IMR-90 (cell line): ENCODE measurements at regions not wholly inside any gene's neighbourhood (a gene's known extent, or its start where the extent isn't known, plus 50 kb on each side); places are given as distances from the start of the nearest gene placed in this dataset.

Experiments used
- ATAC-seq: fragments of 200-7000 bp; cut with Tn5 transposase; 2 replicates; pipeline ENCODE4 v1.9.1; 2020; ENCODE audit warnings: low read depth, mild to moderate bottlenecking, moderate library complexity
- BruUV-seq: library from RNA; stranded (reverse); fragments of 400-500 nt; replicated peaks from 2 replicates; lab custom pipeline; 2021; lab: Mats Ljungman, UMichigan
- CTCF ChIA-PET: fragments of 300-600 bp; formaldehyde crosslinking; extraction: SDS; loops from one replicate; lab custom pipeline; 2021; ENCODE audit warnings: antibody characterized with exemption; lab: Yijun Ruan, JAX
- POLR2A ChIA-PET: fragments of 300-600 bp; sonication (Branson Sonifier 250); formaldehyde crosslinking; loops from one replicate; lab custom pipeline; 2022; ENCODE audit warnings: antibody characterized with exemption; ENCODE audit not compliant: unreplicated experiment; lab: Charles Lee
- DNase-seq: peaks from one replicate; pipeline ENCODE4 v3.0.0; 2013
- H2AFZ ChIP-seq: replicated peaks from 2 replicates; pipeline ENCODE3; 2013; ENCODE audit warnings: low read length, mild to moderate bottlenecking; ENCODE audit not compliant: poor library complexity
- H2AK5ac ChIP-seq: 2 replicates; pipeline ENCODE4 v1.6.1; 2013; ENCODE audit warnings: low read depth, low read length, inconsistent platforms
- H2AK9ac ChIP-seq: replicated peaks from 2 replicates; pipeline ENCODE3; 2013; ENCODE audit warnings: mild to moderate bottlenecking, low read depth, low read length, moderate library complexity; ENCODE audit not compliant: poor library complexity
- H2BK120ac ChIP-seq: 2 replicates; pipeline ENCODE4 v1.6.1; 2013; ENCODE audit warnings: low read depth, low read length, inconsistent platforms
- H2BK15ac ChIP-seq: 3 replicates; pipeline ENCODE4 v1.6.1; 2013; ENCODE audit warnings: low read depth, low read length, inconsistent platforms
- H2BK20ac ChIP-seq: 2 replicates; pipeline ENCODE4 v1.6.1; 2013; ENCODE audit warnings: low read depth, mild to moderate bottlenecking, inconsistent platforms, low read length, moderate library complexity
- H2BK5ac ChIP-seq: 2 replicates; pipeline ENCODE4 v1.6.1; 2013; ENCODE audit warnings: mild to moderate bottlenecking, low read depth, low read length, inconsistent platforms; ENCODE audit not compliant: poor library complexity, severe bottlenecking
- H3K14ac ChIP-seq: replicated peaks from 2 replicates; pipeline ENCODE4 v1.6.1; 2013; ENCODE audit warnings: low read depth, low read length, inconsistent platforms
- H3K18ac ChIP-seq: 2 replicates; pipeline ENCODE4 v1.6.1; 2013; ENCODE audit warnings: low read depth, low read length, control low read depth
- H3K23ac ChIP-seq: 2 replicates; pipeline ENCODE4 v1.6.1; 2013; ENCODE audit warnings: low read depth, low read length, inconsistent platforms
- H3K27ac ChIP-seq: 2 replicates; pipeline ENCODE4 v1.5.1; 2013; ENCODE audit warnings: mild to moderate bottlenecking, control low read depth, low read length; ENCODE audit not compliant: insufficient read depth
- H3K27me3 ChIP-seq: 2 replicates; pipeline ENCODE4 v1.6.1; 2013; ENCODE audit warnings: low read length; ENCODE audit not compliant: control insufficient read depth, insufficient read depth
- H3K36me3 ChIP-seq: 2 replicates; pipeline ENCODE4 v1.6.1; 2013; ENCODE audit warnings: low read length, mixed read lengths; ENCODE audit not compliant: control insufficient read depth, insufficient read depth
- H3K4ac ChIP-seq: 2 replicates; pipeline ENCODE4 v1.6.1; 2013; ENCODE audit warnings: low read depth, low read length, inconsistent platforms
- H3K4me1 ChIP-seq: 2 replicates; pipeline ENCODE4 v1.6.1; 2013; ENCODE audit warnings: low read length, mixed read lengths; ENCODE audit not compliant: control insufficient read depth, insufficient read depth
- H3K4me2 ChIP-seq: 2 replicates; pipeline ENCODE4 v1.6.1; 2013; ENCODE audit warnings: low read depth, mild to moderate bottlenecking, control low read depth, low read length, moderate library complexity
- H3K4me3 ChIP-seq: 2 replicates; pipeline ENCODE4 v1.5.1; 2013; ENCODE audit warnings: low read depth, mild to moderate bottlenecking, control low read depth, low read length, moderate library complexity; ENCODE audit not compliant: insufficient read depth
- H3K56ac ChIP-seq: 2 replicates; pipeline ENCODE4 v1.6.1; 2013; ENCODE audit warnings: low read length, inconsistent platforms; ENCODE audit not compliant: insufficient read depth; ENCODE audit errors: extremely low read depth
- H3K79me1 ChIP-seq, 2 experiments: 2 replicates each; pipeline ENCODE4 v1.6.1; 2013; ENCODE audit warnings: low read length in 2 of 2, inconsistent platforms in 1 of 2, low read depth in 1 of 2
- H3K9ac ChIP-seq: 2 replicates; pipeline ENCODE4 v1.6.1; 2013; ENCODE audit warnings: low read depth, low read length, control low read depth
- H3K9me1 ChIP-seq: 2 replicates; pipeline ENCODE4 v1.6.1; 2013; ENCODE audit warnings: low read length, inconsistent platforms; ENCODE audit not compliant: insufficient read depth
- H3K9me3 ChIP-seq: 2 replicates; pipeline ENCODE4 v1.6.1; 2013; ENCODE audit warnings: low read length; ENCODE audit not compliant: control insufficient read depth, insufficient read depth
- H4K20me1 ChIP-seq: 2 replicates; pipeline ENCODE4 v1.6.1; 2013; ENCODE audit warnings: low read length, inconsistent platforms; ENCODE audit not compliant: insufficient read depth
- H4K5ac ChIP-seq: 2 replicates; pipeline ENCODE4 v1.6.1; 2013; ENCODE audit warnings: mild to moderate bottlenecking, low read depth, low read length, control low read depth
- H4K8ac ChIP-seq, 2 experiments: 2 replicates each; pipeline ENCODE4 v1.6.1; 2013; ENCODE audit warnings: low read depth in 2 of 2, low read length in 2 of 2, control low read depth in 1 of 2, inconsistent platforms in 1 of 2
- H4K91ac ChIP-seq: 2 replicates; pipeline ENCODE4 v1.6.1; 2013; ENCODE audit warnings: low read depth, low read length, inconsistent platforms; ENCODE audit not compliant: insufficient read depth
- CEBPB ChIP-seq: IDR thresholded peaks from 2 replicates; pipeline ENCODE4 v1.6.1; 2012; ENCODE audit warnings: low read depth, low read length, improper control_type of control experiment
- FOS ChIP-seq: fragments of 150-350 bp; IDR thresholded peaks from 2 replicates; pipeline ENCODE4 v1.6.1; 2016; ENCODE audit warnings: low read depth, low read length
- MAZ ChIP-seq: IDR thresholded peaks from 2 replicates; pipeline ENCODE4 v1.6.1; 2012; ENCODE audit warnings: low read depth, mild to moderate bottlenecking, low read length, improper control_type of control experiment, moderate library complexity, borderline replicate concordance
- NFE2L2 ChIP-seq: fragments of 150-350 bp; IDR thresholded peaks from 2 replicates; pipeline ENCODE4 v1.6.1; 2016; ENCODE audit warnings: low read depth, mild to moderate bottlenecking, low read length
- RCOR1 ChIP-seq: IDR thresholded peaks from 2 replicates; pipeline ENCODE4 v1.6.1; 2012; ENCODE audit warnings: mild to moderate bottlenecking, low read length, improper control_type of control experiment; ENCODE audit not compliant: insufficient replicate concordance
- RFX5 ChIP-seq: IDR thresholded peaks from 2 replicates; pipeline ENCODE4 v1.8.0; 2012; ENCODE audit warnings: low read depth, mild to moderate bottlenecking, low read length, moderate library complexity
- WGBS, 2 experiments: methylation state at CpG; one replicate each; pipeline versions ENCODE4 v1.1.5 to v1.1.7; 2013; ENCODE audit warnings: missing lambda C conversion rate in 2 of 2; ENCODE audit not compliant: insufficient read length in 1 of 2; ENCODE audit errors: extremely low coverage in 2 of 2; 5-methylcytosine and 5-hydroxymethylcytosine counted together
- dilution Hi-C: fragments of 300-500 bp; cut with HindIII; formaldehyde crosslinking; loops from one replicate; pipeline ENCODE4 v1.14.3; 2018; ENCODE audit warnings: low sequenced_read_pairs; ENCODE audit not compliant: unreplicated experiment
- in situ Hi-C: fragments of 300-500 bp; cut with MboI; formaldehyde crosslinking; loops from 3 replicates; pipeline ENCODE4 v1.14.3; 2019; ENCODE audit warnings: low sequenced_read_pairs, inconsistent platforms, mixed read lengths
- intact Hi-C: fragments of 100-400 bp; cut with micrococcal nuclease; formaldehyde crosslinking; loops from 2 replicates; pipeline ENCODE4 v1.10.0; 2022

DNA sequence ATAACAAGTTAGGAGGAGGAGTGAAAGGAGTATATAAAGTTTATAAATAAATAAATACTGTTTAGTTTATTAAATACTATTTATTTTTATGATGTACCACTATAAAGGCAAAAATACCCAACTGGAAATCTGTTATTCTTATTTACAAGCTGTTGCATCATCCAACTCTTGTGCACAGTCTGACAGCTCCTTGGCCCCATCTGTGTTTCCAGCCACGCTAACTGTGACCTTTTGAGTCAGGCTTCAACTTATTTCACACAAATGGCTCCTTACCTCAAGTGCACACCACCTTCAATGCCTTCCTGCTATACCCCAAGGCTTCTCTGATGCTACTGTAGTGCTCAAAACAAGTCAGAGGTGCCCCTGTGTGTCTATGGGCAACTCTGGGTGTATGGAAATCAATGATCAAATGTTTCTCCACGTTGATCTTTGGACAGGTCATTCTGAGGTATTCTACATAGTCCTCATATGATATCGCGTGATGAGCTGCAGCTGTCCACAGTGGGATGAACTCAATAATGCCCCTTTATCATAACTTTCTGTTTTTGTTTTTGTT, 303.2 kb upstream of the GRAMD2B start:
- H2AFZ ChIP-seq: no peak overlapping the region
- dilution Hi-C loops: no loop called here
- H2AK5ac ChIP-seq: no peak overlapping the region
- no peak overlapping the region for H4K8ac ChIP-seq
- H3K4me2 ChIP-seq: no peak overlapping the region
- H3K27ac ChIP-seq: no peak overlapping the region
- no peak overlapping the region for H3K18ac ChIP-seq
- no peak overlapping the region for H3K56ac ChIP-seq
- no peak overlapping the region for H3K4ac ChIP-seq
- no peak overlapping the region for H4K91ac ChIP-seq
- no peak overlapping the region for H3K9ac ChIP-seq
- DNase-seq (no peak), ATAC-seq (no peak)
- H4K20me1 ChIP-seq: no peaks in the 10 kb centered on the region
- H3K79me1 ChIP-seq: no peaks in the 10 kb centered on the region
- intact Hi-C loops: no loop called here
- no peak for TF ChIP-seq RCOR1
- peak; percentile 59; the same call in 1 of the 2 replicates for TF ChIP-seq CEBPB
- TF ChIP-seq FOS: no peak
- no peak for TF ChIP-seq RFX5
- no peak for TF ChIP-seq NFE2L2
- TF ChIP-seq MAZ: no peak
- H3K4me1 ChIP-seq: no peaks in the 10 kb centered on the region
- no peaks in the 10 kb centered on the region for H3K9me3 ChIP-seq
- H3K23ac ChIP-seq: no peak overlapping the region
- BruUV-seq: no TSS peak
- WGBS, 2 experiments: 50% methylated on average over 1 of the region's 4 CpGs; no CpG with 5 or more reads in 1 of the 2 experiments
- H3K14ac ChIP-seq: no peak overlapping the region
- no peak overlapping the region for H2BK15ac ChIP-seq
- no peaks in the 10 kb centered on the region; the same call in 1 of the 2 replicates for H3K27me3 ChIP-seq
- ChIA-PET CTCF (no interaction called here), POLR2A (no interaction called here)
- in situ Hi-C loops: no loop called here
- no peak overlapping the region for H4K5ac ChIP-seq
- no peak overlapping the region for H2AK9ac ChIP-seq
- no peaks in the 10 kb centered on the region for H3K9me1 ChIP-seq
- H2BK20ac ChIP-seq: no peak overlapping the region
- no peak overlapping the region for H3K4me3 ChIP-seq
- H3K36me3 ChIP-seq: no peaks in the 10 kb centered on the region
- H2BK5ac ChIP-seq: no peak overlapping the region
- 0 out of 2 replicates have a peak overlapping the region, but pooled peaks have one; percentile 3 for H2BK120ac ChIP-seq
